NT2/D1 (cell line): ENCODE measurements at regions not wholly inside any gene's neighbourhood (a gene's known extent, or its start where the extent isn't known, plus 50 kb on each side); places are given as distances from the start of the nearest gene placed in this dataset.

Experiments
- YY1 ChIP-seq: IDR thresholded peaks from 2 replicates; pipeline ENCODE4 v1.6.1; 2011; ENCODE audit not compliant: insufficient read length, insufficient read depth
- ZNF274 ChIP-seq: IDR thresholded peaks from 2 replicates; pipeline ENCODE4 v1.6.1; 2011; ENCODE audit warnings: mild to moderate bottlenecking, low read depth, low read length

- TF ChIP-seq ZNF274 (no peak), YY1 (no peak)
Measured at GRCh38 chr11:92594251-92594650, 369.6 kb downstream of the FAT3 start.
